ENCODE measurements at regions not wholly inside any gene's neighbourhood (a gene's known extent, or its start where the extent isn't known, plus 50 kb on each side); places are given as distances from the start of the nearest gene placed in this dataset.
"Not testable (repeated sequence)": the region's sequence is repeated elsewhere in the genome, so short reads cannot be mapped to it uniquely, and the experiment has no call there.

DNA sequence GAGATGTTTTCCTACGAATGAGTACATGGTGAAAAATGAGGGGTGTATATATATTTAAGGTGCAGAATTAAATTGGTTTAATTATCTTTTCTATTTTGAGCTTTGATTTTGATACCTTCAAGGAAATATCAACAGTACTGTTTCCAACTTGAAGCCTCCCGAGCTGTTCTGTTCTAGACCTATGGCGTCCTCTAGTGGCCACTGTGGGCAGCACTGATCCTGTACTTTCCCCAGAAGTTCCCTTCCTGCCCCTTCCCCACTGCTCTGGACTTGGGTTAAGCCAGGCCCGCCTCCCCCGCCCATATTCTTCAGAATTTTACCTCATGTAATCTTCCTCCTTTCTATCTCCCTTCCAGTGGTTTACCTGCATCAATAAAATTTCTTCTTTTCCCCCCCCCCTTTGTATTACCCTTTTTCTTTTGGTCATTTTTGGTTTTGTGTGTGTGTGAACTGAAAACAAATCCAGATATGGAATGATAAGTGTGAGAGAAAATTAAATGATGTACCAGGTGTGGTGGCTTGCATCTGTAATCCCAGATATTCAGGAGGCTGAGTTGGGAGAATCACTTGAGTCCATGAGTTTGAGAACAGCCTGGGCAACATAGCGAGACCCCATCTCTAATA is 1643.5 kb downstream of the TP53TG3F start:
- DNase-seq (ENCODE audit: low read depth in 4 of 4, low spot score in 3 of 4): no peak

GRCh38 chr16:35111772-35112171 is 1652.4 kb downstream of the TP53TG3F start:
- DNase-seq (ENCODE audit: low read depth in 4 of 4, low spot score in 3 of 4): not testable (repeated sequence)

DNA sequence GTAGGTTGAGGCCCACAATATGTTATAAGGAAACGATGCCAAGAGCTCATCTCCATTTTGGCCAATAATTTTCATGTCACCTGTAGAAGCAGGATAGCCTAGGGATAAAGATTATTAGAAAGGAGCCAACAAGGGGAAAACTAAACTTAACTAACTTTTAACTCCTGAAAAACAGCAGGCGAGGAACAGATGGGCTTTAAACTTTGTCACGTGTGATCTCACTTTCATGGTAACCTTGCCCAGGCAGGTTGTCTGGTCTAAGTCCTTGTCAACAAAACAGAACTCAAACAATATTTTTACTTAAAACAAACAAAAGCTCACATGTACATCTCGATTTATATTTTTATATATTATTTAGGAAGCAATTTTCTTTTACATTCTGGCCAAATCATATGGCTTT is 1672.0 kb downstream of the TP53TG3F start:
- DNase-seq (ENCODE audit: low read depth in 4 of 4, low spot score in 3 of 4): no peak

DNA sequence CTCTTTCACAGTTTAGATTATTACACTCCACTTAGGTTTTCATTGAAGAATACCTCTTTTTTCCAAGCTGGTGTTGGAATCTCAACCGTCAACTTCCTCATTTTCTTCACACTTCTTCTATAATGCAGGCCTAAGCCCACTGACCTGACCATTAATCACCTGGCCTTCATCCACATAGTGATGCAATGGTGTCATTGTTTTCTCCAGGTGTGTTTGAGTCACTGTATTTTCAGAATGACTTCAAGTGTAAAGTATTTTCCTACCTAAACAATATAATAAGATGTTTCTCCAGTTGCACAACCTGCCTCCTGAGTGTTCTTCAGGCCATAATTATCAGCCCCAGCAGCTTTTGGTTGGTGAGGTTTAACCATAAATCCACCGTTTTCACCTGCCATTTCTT is 1675.1 kb downstream of the TP53TG3F start:
- DNase-seq (ENCODE audit: low read depth in 4 of 4, low spot score in 3 of 4): no peak

DNA sequence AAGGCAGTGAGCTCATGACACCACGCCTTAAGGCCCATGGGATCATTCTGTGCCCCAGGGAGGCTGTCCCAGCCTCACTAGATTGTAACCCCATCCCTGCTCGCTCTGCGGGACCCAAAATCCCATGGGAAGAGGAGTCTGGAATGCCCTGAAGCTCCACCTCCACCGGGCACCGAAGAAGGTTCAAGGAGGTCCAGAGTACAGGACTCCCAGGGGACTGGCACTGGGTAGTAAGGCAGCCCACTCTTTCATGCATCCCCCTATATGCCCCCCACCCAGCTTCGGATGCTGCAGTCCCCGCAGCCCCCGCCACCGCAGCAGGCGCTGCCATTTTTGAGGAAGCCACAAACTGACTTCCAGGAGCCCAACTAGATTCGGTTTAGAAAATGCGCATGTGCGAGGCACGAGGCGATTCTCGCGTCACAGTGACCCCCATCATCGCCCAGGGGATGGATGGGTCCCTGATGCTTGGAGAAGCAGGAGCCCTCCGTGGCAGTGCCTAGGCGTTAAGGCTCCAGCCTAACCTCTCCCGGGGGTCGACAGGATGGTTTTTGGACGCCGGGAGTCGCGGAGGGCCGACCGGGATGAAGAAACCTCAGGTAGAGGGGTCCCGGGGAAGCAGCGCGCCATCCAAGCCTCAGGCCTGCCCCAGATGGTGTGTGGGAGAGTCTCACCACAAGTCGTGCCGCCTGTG is 1681.0 kb downstream of the TP53TG3F start:
- no peak for DNase-seq (ENCODE audit: low read depth in 4 of 4, low spot score in 3 of 4)

DNA sequence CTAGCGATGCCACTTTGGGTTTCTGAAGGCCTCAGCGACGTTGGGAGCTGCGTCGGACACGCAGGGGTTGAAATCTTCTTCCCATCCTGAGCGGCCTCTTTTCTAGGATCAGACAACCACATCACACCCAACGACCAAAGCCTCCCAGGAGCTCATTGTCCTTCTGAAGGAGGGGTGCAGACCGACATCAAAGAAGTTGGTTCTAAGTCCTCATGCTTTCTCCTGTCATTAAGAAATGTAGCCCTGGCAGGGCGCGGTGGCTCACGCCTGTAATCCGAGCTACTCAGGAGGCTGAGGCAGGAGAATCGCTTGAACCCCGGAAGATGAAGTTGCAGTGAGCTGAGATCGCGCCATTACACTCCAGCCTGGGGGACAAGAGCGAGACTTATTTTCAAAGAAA is 1681.9 kb downstream of the TP53TG3F start:
- no peak for DNase-seq (ENCODE audit: low read depth in 4 of 4, low spot score in 3 of 4)

DNA sequence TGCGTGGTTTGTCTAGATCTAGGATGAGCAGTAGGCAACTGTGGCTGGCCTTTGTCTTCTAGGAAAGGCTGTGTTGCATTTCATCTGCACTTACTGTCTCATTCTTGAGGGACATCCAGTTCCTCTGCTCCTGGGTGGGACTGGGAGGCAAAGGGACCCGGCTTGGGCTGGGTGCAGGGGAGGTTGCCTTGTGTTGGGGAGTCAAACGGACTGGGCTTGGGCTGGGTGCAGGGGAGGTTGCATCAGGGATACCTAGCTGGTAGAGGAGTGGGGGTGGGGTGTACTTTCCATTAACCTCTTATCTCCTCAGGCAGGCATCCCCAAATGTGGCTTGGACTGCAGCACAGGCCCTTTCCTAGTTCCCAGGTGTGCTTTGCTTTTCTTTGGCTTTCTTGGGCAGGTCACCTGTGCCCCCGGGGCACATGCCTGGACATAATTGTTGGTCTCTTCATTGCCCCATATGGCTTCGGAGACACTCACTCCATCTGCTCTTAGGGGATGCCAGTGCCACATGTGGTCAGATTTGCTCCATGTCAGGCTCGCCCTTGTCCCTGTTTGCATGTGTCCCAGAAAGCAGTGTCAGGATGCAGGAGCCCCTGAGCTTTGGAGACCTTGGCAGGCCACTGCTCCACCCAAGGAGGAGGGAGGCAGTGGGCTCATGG is 1682.9 kb downstream of the TP53TG3F start:
- DNase-seq (ENCODE audit: low read depth in 4 of 4, low spot score in 3 of 4): no peak

DNA sequence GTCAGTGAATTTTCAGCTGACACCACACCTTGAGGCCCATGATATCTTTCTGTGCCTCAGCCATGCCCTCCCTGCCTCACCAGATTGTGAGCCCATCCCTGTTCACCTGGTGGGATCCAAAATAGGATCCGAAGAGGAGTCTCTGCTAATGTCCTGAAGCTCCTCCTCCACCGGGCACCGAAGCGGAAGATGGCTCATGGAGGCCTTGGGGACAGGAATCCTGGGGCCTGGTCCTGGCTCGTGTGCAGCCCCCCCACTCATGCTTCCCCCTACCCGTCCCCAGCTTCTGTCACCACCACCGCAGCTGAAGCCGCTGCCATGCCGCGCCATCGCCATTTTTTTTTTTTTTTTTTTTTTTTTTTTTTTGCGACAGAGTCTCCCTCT is 1683.4 kb downstream of the TP53TG3F start:
- DNase-seq (ENCODE audit: low read depth in 4 of 4, low spot score in 3 of 4): no peak

DNA sequence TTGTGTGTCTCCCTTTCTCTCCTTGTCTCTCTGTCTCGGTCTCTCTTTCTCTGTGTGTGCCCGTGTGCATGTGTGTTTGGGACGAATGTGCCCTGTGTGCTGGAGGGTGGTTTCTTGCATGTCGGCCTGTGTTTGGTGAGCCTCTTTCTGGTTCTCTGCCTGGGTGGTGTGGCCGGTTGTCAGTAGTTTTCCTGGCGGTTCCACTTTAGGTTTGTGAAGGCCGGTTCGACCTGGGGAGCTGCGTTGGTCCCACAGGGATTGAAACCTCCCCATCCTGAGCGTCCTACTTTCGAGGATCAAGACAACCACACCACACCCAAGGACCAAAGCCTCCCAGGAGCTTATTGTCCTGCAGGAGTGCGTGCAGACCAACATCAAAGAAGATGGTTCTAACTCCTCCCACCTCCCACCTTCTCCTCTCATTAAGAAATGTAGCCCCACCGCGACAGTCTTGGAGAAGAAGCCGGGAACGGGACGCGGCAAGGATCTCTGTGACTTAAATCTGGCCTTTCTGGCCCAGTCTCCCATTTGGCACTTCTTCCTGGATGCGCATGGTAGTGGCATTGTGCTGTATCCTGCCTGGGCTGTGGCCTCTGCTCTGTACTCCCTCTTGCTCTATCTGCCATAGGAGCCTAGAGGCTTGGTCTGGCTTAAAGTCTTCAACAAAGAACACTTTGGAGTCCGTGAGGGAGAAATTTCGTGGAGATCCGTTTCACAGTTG is 1685.0 kb downstream of the TP53TG3F start:
- DNase-seq (ENCODE audit: low read depth in 4 of 4, low spot score in 3 of 4): no peak

- no peak for DNase-seq (ENCODE audit: low read depth in 4 of 4, low spot score in 3 of 4)
Measured at GRCh38 chr16:35146031-35146710, 1686.8 kb downstream of the TP53TG3F start.

GRCh38 chr16:35146723-35147458 is 1687.5 kb downstream of the TP53TG3F start:
- no peak for DNase-seq (ENCODE audit: low read depth in 4 of 4, low spot score in 3 of 4)

GRCh38 chr16:35147556-35148504 is 1688.4 kb downstream of the TP53TG3F start:
- DNase-seq (ENCODE audit: low read depth in 4 of 4, low spot score in 3 of 4): no peak

DNA sequence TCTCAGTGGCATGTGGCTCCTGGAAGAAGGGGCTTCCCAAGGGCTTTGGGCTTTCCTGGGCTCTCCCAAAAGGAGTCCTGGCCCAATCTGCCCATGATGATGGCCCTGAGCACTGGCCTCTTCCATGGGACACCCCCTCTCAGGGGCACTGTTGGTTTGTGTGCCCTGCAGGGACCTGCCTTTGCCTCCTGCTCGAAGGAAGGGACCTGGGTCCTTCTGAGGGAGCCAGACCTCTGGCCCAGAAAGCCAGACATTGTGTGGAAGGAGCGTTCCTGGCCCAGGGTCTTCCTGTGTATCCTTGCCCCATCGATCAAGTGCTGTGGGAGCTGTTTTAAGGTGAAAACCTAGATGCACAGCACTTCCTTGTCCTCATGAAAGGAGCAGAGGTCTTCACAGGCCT is 1689.3 kb downstream of the TP53TG3F start:
- DNase-seq (ENCODE audit: low read depth in 4 of 4, low spot score in 3 of 4): no peak

- DNase-seq (ENCODE audit: low read depth in 4 of 4, low spot score in 3 of 4): no peak
Measured at GRCh38 chr16:35149550-35149949, 1690.1 kb downstream of the TP53TG3F start.

- no peak for DNase-seq (ENCODE audit: low read depth in 4 of 4, low spot score in 3 of 4)
Measured at GRCh38 chr16:35150805-35151312, 1691.4 kb downstream of the TP53TG3F start.

- DNase-seq (ENCODE audit: low read depth in 4 of 4, low spot score in 3 of 4): no peak
Measured at GRCh38 chr16:35152067-35152627, 1692.7 kb downstream of the TP53TG3F start.

GRCh38 chr16:35154627-35155026 is 1695.2 kb downstream of the TP53TG3F start:
- no peak for DNase-seq (ENCODE audit: low read depth in 4 of 4, low spot score in 3 of 4)

GRCh38 chr16:35157549-35157948 is 1698.1 kb downstream of the TP53TG3F start:
- not testable (repeated sequence) for DNase-seq (ENCODE audit: low read depth in 4 of 4, low spot score in 3 of 4)
